Suprapubic skin (tissue), 4 donors: ENCODE measurements at regions not wholly inside any gene's neighbourhood (a gene's known extent, or its start where the extent isn't known, plus 50 kb on each side); places are given as distances from the start of the nearest gene placed in this dataset.

ENCODE experiments used
- CTCF ChIP-seq, 2 donors: fragments of 200-600 bp in 1 of 2; fragments of 450-650 bp in 1 of 2; sonication (generic) in 1 of 2; IDR thresholded peaks; one replicate each; pipeline ENCODE4 v1.5.1; 2016 to 2019; ENCODE audit warnings: antibody characterized with exemption in 2 of 2, mild to moderate bottlenecking in 1 of 2, moderate library complexity in 1 of 2
- EP300 ChIP-seq: sonication (generic); formaldehyde crosslinking; IDR thresholded peaks from one replicate; pipeline ENCODE4 v1.6.1; 2017; ENCODE audit warnings: antibody characterized with exemption
- POLR2A ChIP-seq, 2 donors: fragments of 450-650 bp; IDR thresholded peaks; one replicate each; pipeline ENCODE4 v1.6.1; 2017; ENCODE audit warnings: antibody characterized with exemption in 2 of 2, mild to moderate bottlenecking in 2 of 2, moderate library complexity in 2 of 2
- POLR2AphosphoS5 ChIP-seq, 3 donors: sonication (generic); formaldehyde crosslinking; IDR thresholded peaks; one replicate each; pipeline ENCODE4 v1.6.1; 2017; ENCODE audit warnings: antibody characterized with exemption in 3 of 3

DNA sequence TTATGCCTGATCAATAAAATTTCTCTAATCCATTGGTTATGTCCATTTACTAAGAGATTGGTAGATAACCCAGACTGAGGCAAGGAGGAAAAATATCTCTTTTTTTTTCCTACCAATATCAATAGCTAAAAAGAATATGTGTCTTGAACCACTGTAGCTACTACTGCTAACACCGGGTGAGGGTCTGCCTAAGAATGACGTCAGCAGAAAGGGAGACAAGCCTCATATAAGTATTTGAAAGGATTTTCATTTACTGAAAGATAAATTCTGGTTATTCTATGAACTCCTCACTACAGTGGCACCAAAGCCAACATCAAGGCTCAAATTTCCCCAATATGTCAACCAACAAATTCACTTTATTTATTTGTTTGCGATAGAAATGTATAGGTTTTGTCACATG lies 389.0 kb upstream of the ALCAM start:
- TF ChIP-seq POLR2A (IDR thresholded peaks at IDR 0.05) (no peak), CTCF (IDR thresholded peaks at IDR 0.05) (no peak), EP300 (no peak), POLR2AphosphoS5 (IDR thresholded peaks at IDR 0.05) (no peak)
